BJ (cell line): ENCODE measurements at regions not wholly inside any gene's neighbourhood (a gene's known extent, or its start where the extent isn't known, plus 50 kb on each side); places are given as distances from the start of the nearest gene placed in this dataset.

Experiments
- CTCF ChIA-PET: fragments of 350-600 bp; formaldehyde crosslinking; extraction: SDS; loops from one replicate; lab custom pipeline; 2021; ENCODE audit warnings: antibody characterized with exemption, inconsistent platforms; lab: Yijun Ruan, JAX
- POLR2A ChIA-PET: fragments of 300-600 bp; sonication (Branson Sonifier 250); formaldehyde crosslinking; extraction: SDS; loops from one replicate; lab custom pipeline; 2021; ENCODE audit warnings: antibody characterized with exemption; lab: Charles Lee
- DNase-seq: peaks from one replicate; pipeline ENCODE4 v3.0.0-alpha.2; 2011; ENCODE audit warnings: low read depth
- H3K27me3 ChIP-seq: 2 replicates; pipeline ENCODE4 v1.6.0; 2011; ENCODE audit warnings: low read length; ENCODE audit not compliant: control insufficient read depth, insufficient read depth
- H3K36me3 ChIP-seq: 2 replicates; pipeline ENCODE4 v1.5.1; 2011; ENCODE audit warnings: low read length; ENCODE audit not compliant: control insufficient read depth, insufficient read depth
- H3K4me3 ChIP-seq: 2 replicates; pipeline ENCODE4 v1.5.1; 2011; ENCODE audit warnings: low read depth, mild to moderate bottlenecking, control low read depth, low read length
- CTCF ChIP-seq: IDR thresholded peaks from 2 replicates; pipeline ENCODE4 v1.5.1; 2011; ENCODE audit warnings: low read depth, mild to moderate bottlenecking, control low read depth, inconsistent platforms, low read length, moderate library complexity; ENCODE audit not compliant: insufficient read depth

DNA sequence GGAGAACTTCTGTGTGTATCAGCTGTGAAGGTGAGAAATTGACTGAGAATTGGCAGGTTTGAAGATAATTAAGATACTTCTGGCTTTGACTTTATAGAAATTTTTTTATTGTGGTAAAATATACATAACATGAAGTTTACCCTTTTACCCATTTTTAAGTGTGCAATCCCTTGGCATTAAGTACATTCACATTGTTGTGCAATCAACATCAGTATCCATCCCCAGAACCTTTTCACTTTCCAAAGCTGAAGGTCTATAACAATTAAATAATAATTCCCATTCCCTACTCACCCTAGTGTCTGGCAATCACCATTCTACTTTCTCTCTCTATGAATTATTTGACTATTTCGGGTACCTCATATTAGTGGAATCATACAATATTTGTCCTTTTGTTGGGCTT, 69.9 kb downstream of the ACTBL2 start:
- Histone ChIP-seq H3K4me3 (no peak overlapping the region), H3K27me3 (no peaks in the 10 kb centered on the region), H3K36me3 (no peaks in the 10 kb centered on the region)
- no peak for DNase-seq
- POLR2A ChIA-PET: no interaction called here
- no peak for TF ChIP-seq CTCF
- CTCF ChIA-PET: no interaction called here

GRCh38 chr5:57411982-57412381, 70.6 kb downstream of the ACTBL2 start:
- no peak for TF ChIP-seq CTCF
- POLR2A ChIA-PET: no interaction called here
- Histone ChIP-seq H3K27me3 (no peaks in the 10 kb centered on the region), H3K4me3 (no peak overlapping the region), H3K36me3 (no peaks in the 10 kb centered on the region)
- CTCF ChIA-PET: no interaction called here
- DNase-seq: no peak

- DNase-seq: no peak
- POLR2A ChIA-PET: no interaction called here
- Histone ChIP-seq H3K27me3 (no peaks in the 10 kb centered on the region), H3K4me3 (no peak overlapping the region), H3K36me3 (no peaks in the 10 kb centered on the region)
- TF ChIP-seq CTCF: no peak
- CTCF ChIA-PET: interaction anchor here (0.7 kb wide), 1 partner anchor 38 kb away, joined by 4 read pairs; no protein-coding TSS in a partner anchor
These were observed 72.0 kb downstream of the ACTBL2 start for GRCh38 chr5:57410374-57411320.

- POLR2A ChIA-PET: no interaction called here
- no peak for TF ChIP-seq CTCF
- Histone ChIP-seq H3K27me3 (no peaks in the 10 kb centered on the region), H3K4me3 (no peak overlapping the region), H3K36me3 (no peaks in the 10 kb centered on the region)
- peak; percentile 21 for DNase-seq
- CTCF ChIA-PET: interaction anchor here (1.1 kb wide), 1 partner anchor 87 kb away, joined by 3 read pairs; no protein-coding TSS in a partner anchor
These were observed 73.9 kb downstream of the ACTBL2 start for GRCh38 chr5:57408714-57409113.

DNA sequence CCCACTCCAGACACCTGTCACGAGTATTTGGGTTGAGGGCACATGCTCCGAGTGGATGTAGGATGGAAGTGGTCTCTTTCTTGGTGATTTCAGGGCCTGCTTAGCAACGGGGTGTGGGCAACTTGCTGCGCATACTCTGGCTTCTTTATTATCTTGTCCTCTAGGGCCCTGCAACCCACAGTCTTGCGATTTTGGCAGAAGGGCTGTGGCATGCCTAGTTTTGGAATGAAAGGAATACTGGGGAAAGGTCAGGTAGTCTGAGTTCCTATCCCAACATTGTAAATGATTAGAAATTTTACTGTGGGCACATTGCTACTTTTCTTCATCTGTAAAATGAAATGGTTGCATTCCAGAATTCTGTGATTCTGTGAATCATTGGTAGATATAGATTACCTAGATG, 74.3 kb downstream of the ACTBL2 start:
- Histone ChIP-seq H3K36me3 (no peaks in the 10 kb centered on the region), H3K27me3 (no peaks in the 10 kb centered on the region), H3K4me3 (no peak overlapping the region)
- no peak for TF ChIP-seq CTCF
- CTCF ChIA-PET: interaction anchor here (1.1 kb wide), 1 partner anchor 87 kb away, joined by 3 read pairs; no protein-coding TSS in a partner anchor
- POLR2A ChIA-PET: no interaction called here
- no peak for DNase-seq
